ENCODE measurements at regions not wholly inside any gene's neighbourhood (a gene's known extent, or its start where the extent isn't known, plus 50 kb on each side); places are given as distances from the start of the nearest gene placed in this dataset.

GRCh38 chr12:93179792-93180191 lies 197.9 kb upstream of the NUDT4 start:
- DNase-seq = no peak
- peaks cover 0 to 26% (median 3%) of the 10 kb centered on the region in 4 donors for H3K4me1 ChIP-seq
- no peaks in the 10 kb centered on the region for H3K9me3 ChIP-seq
- H3K27ac ChIP-seq = no peak overlapping the region
- TF ChIP-seq POLR2A (IDR thresholded peaks at IDR 0.05) (no peak), CTCF (IDR thresholded peaks at IDR 0.05) (no peak)
- no peaks in the 10 kb centered on the region for H3K27me3 ChIP-seq
- no peaks in the 10 kb centered on the region for H3K36me3 ChIP-seq
- no peak overlapping the region for H3K4me3 ChIP-seq

- Histone ChIP-seq H3K27ac (no peak overlapping the region), H3K4me1 (peaks cover 0 to 22% (median 5%) of the 10 kb centered on the region in 4 donors), H3K4me3 (no peak overlapping the region), H3K9me3 (no peaks in the 10 kb centered on the region), H3K27me3 (no peaks in the 10 kb centered on the region), H3K36me3 (no peaks in the 10 kb centered on the region)
- TF ChIP-seq POLR2A (IDR thresholded peaks at IDR 0.05) (no peak), CTCF (IDR thresholded peaks at IDR 0.05) (no peak)
- DNase-seq = no peak
These were observed 197.2 kb upstream of the NUDT4 start for GRCh38 chr12:93180566-93180965.

- TF ChIP-seq CTCF (IDR thresholded peaks at IDR 0.05) = no peak
- no peak for DNase-seq
These were observed 196.2 kb upstream of the NUDT4 start for GRCh38 chr12:93181409-93181965.

GRCh38 chr12:93183940-93184671 lies 193.6 kb upstream of the NUDT4 start:
- H3K27ac ChIP-seq = peak overlapping the region; percentile 37 to 68 (median 59)
- peak in 2 of 3 donors; percentile 28 to 51 for DNase-seq
- H3K4me3 ChIP-seq = no peak overlapping the region
- peaks cover 0 to 7% (median 3%) of the 10 kb centered on the region in 4 donors for H3K4me1 ChIP-seq
- TF ChIP-seq CTCF (IDR thresholded peaks at IDR 0.05) (no peak), POLR2A (IDR thresholded peaks at IDR 0.05) (no peak)
- H3K27me3 ChIP-seq = no peaks in the 10 kb centered on the region
- H3K36me3 ChIP-seq = no peaks in the 10 kb centered on the region
- H3K9me3 ChIP-seq = no peaks in the 10 kb centered on the region

More at GRCh38 chr12:93181409-93181965, 196.2 kb upstream of the NUDT4 start:
- Histone ChIP-seq H3K9me3 (no peaks in the 10 kb centered on the region), H3K4me1 (peaks cover 0 to 16% (median 5%) of the 10 kb centered on the region in 4 donors), H3K27ac (no peak overlapping the region), H3K4me3 (no peak overlapping the region), H3K27me3 (no peaks in the 10 kb centered on the region), H3K36me3 (no peaks in the 10 kb centered on the region)

- H3K4me3 ChIP-seq = no peak overlapping the region
- H3K27ac ChIP-seq = peak overlapping the region; percentile 37 to 68 (median 59)
- peaks cover 0 to 7% (median 3%) of the 10 kb centered on the region in 4 donors for H3K4me1 ChIP-seq
- H3K27me3 ChIP-seq = no peaks in the 10 kb centered on the region
- no peak for TF ChIP-seq CTCF (IDR thresholded peaks at IDR 0.05)
- TF ChIP-seq POLR2A (IDR thresholded peaks at IDR 0.05) = no peak
- no peaks in the 10 kb centered on the region for H3K36me3 ChIP-seq
- DNase-seq = no peak
- no peaks in the 10 kb centered on the region for H3K9me3 ChIP-seq
These were observed 192.9 kb upstream of the NUDT4 start for GRCh38 chr12:93184672-93185368.

Data from Peyer's patch (tissue), 4 donors.